ENCODE measurements at regions not wholly inside any gene's neighbourhood (a gene's known extent, or its start where the extent isn't known, plus 50 kb on each side); places are given as distances from the start of the nearest gene placed in this dataset.

- no peak overlapping the region for H3K4me3 ChIP-seq (ENCODE audit: low read depth, low read length)
- no peak for DNase-seq (ENCODE audit: low read depth, low spot score)
- no peak for TF ChIP-seq CTCF (IDR thresholded peaks at IDR 0.05; ENCODE audit: low read depth, low read length)
- in situ Hi-C loops (cut with HindIII; ENCODE audit: low sequenced_read_pairs): no loop called here
Measured at GRCh38 chr5:143570989-143571388, 167.5 kb upstream of the NR3C1 start.

GRCh38 chr5:143569722-143570567, 166.5 kb upstream of the NR3C1 start:
- in situ Hi-C loops (cut with HindIII; ENCODE audit: low sequenced_read_pairs): no loop called here
- no peak for TF ChIP-seq CTCF (IDR thresholded peaks at IDR 0.05; ENCODE audit: low read depth, low read length)
- no peak for DNase-seq (ENCODE audit: low read depth, low spot score)
- no peak overlapping the region for H3K4me3 ChIP-seq (ENCODE audit: low read depth, low read length)

- no peak for TF ChIP-seq CTCF (IDR thresholded peaks at IDR 0.05; ENCODE audit: low read depth, low read length)
- peak; percentile 81 for DNase-seq (ENCODE audit: low read depth, low spot score)
- no peak overlapping the region for H3K4me3 ChIP-seq (ENCODE audit: low read depth, low read length)
- in situ Hi-C loops (cut with HindIII; ENCODE audit: low sequenced_read_pairs): no loop called here
Measured at GRCh38 chr5:143569213-143569701, 165.8 kb upstream of the NR3C1 start.

- DNase-seq (ENCODE audit: low read depth, low spot score): no peak
- no peak overlapping the region for H3K4me3 ChIP-seq (ENCODE audit: low read depth, low read length)
- no peak for TF ChIP-seq CTCF (IDR thresholded peaks at IDR 0.05; ENCODE audit: low read depth, low read length)
- in situ Hi-C loops (cut with HindIII; ENCODE audit: low sequenced_read_pairs): no loop called here
Measured at GRCh38 chr5:143567583-143568504, 164.4 kb upstream of the NR3C1 start.

GRCh38 chr5:143566139-143566538, 162.7 kb upstream of the NR3C1 start:
- in situ Hi-C loops (cut with HindIII; ENCODE audit: low sequenced_read_pairs): no loop called here
- TF ChIP-seq CTCF (IDR thresholded peaks at IDR 0.05; ENCODE audit: low read depth, low read length): no peak
- H3K4me3 ChIP-seq (ENCODE audit: low read depth, low read length): no peak overlapping the region
- no peak for DNase-seq (ENCODE audit: low read depth, low spot score)

GRCh38 chr5:143564417-143564816, 160.9 kb upstream of the NR3C1 start:
- no peak for TF ChIP-seq CTCF (IDR thresholded peaks at IDR 0.05; ENCODE audit: low read depth, low read length)
- DNase-seq (ENCODE audit: low read depth, low spot score): no peak
- in situ Hi-C loops (cut with HindIII; ENCODE audit: low sequenced_read_pairs): no loop called here
- H3K4me3 ChIP-seq (ENCODE audit: low read depth, low read length): no peak overlapping the region
